Keratinocyte (primary cell): ENCODE measurements at regions not wholly inside any gene's neighbourhood (a gene's known extent, or its start where the extent isn't known, plus 50 kb on each side); places are given as distances from the start of the nearest gene placed in this dataset.

Experiments
- DNase-seq: peaks from one replicate; pipeline ENCODE4 v3.0.0-alpha.2; 2011; ENCODE audit warnings: low read depth, missing footprints, low spot score
- FAIRE-seq: peaks from 2 replicates; lab custom pipeline; 2011; peaks lifted over from hg19 to GRCh38; lab: Jason Lieb, UNC
- H2AFZ ChIP-seq: 2 replicates; pipeline ENCODE4 v1.6.0; 2012; ENCODE audit warnings: low read length, control low read depth, inconsistent platforms; ENCODE audit not compliant: control insufficient read depth
- H3K27ac ChIP-seq: 2 replicates; pipeline ENCODE4 v1.5.1; 2011; ENCODE audit warnings: low read length; ENCODE audit not compliant: control insufficient read depth, insufficient read depth
- H3K27me3 ChIP-seq: 3 replicates; pipeline ENCODE4 v1.6.0; 2011; ENCODE audit warnings: low read length; ENCODE audit not compliant: control insufficient read depth, insufficient read depth; ENCODE audit errors: extremely low read depth
- H3K36me3 ChIP-seq, 2 experiments: 2 replicates in 1 of 2; 3 replicates in 1 of 2; pipeline ENCODE4 v1.5.1; 2011; ENCODE audit warnings: low read length in 2 of 2, mild to moderate bottlenecking in 1 of 2; ENCODE audit not compliant: control insufficient read depth in 2 of 2, insufficient read depth in 2 of 2; ENCODE audit errors: extremely low read depth in 1 of 2
- H3K4me1 ChIP-seq: 3 replicates; pipeline ENCODE4 v1.5.1; 2011; ENCODE audit warnings: low read length; ENCODE audit not compliant: control insufficient read depth, insufficient read depth; ENCODE audit errors: extremely low read depth
- H3K4me2 ChIP-seq: 3 replicates; pipeline ENCODE4 v1.6.0; 2011; ENCODE audit warnings: low read depth, low read length; ENCODE audit not compliant: control insufficient read depth, insufficient read depth; ENCODE audit errors: extremely low read depth
- H3K4me3 ChIP-seq, 3 experiments: fragments of 200-600 bp in 1 of 3; sonication (generic) in 1 of 3; 2 replicates in 2 of 3; 3 replicates in 1 of 3; pipeline ENCODE4 v1.5.1; 2011 to 2016; ENCODE audit warnings: low read length in 3 of 3, mild to moderate bottlenecking in 3 of 3, control low read depth in 2 of 3, inconsistent platforms in 1 of 3, low read depth in 1 of 3, mixed read lengths in 1 of 3, mixed run types in 1 of 3, moderate library complexity in 1 of 3; ENCODE audit not compliant: control insufficient read depth in 2 of 3, insufficient read depth in 2 of 3; ENCODE audit errors: extremely low read depth in 1 of 3
- H3K79me2 ChIP-seq: 2 replicates; pipeline ENCODE4 v1.6.0; 2012; ENCODE audit warnings: low read length; ENCODE audit not compliant: control insufficient read depth, insufficient read depth
- H3K9ac ChIP-seq: 3 replicates; pipeline ENCODE4 v1.6.0; 2011; ENCODE audit warnings: low read length; ENCODE audit not compliant: control insufficient read depth, insufficient read depth; ENCODE audit errors: extremely low read depth
- H3K9me1 ChIP-seq: 3 replicates; pipeline ENCODE4 v1.6.0; 2011; ENCODE audit warnings: low read length; ENCODE audit not compliant: control insufficient read depth, insufficient read depth; ENCODE audit errors: extremely low read depth
- H3K9me3 ChIP-seq: 2 replicates; pipeline ENCODE4 v1.5.1; 2012; ENCODE audit warnings: low read depth, low read length; ENCODE audit not compliant: control insufficient read depth
- H4K20me1 ChIP-seq: 3 replicates; pipeline ENCODE4 v1.6.0; 2011; ENCODE audit warnings: low read length; ENCODE audit not compliant: control insufficient read depth, insufficient read depth; ENCODE audit errors: extremely low read depth
- EZH2 ChIP-seq: IDR thresholded peaks from one replicate; pipeline ENCODE4 v1.6.1; 2012; ENCODE audit warnings: inconsistent platforms, mild to moderate bottlenecking, low read length, moderate library complexity
- dilution Hi-C: fragments of 300-500 bp; cut with MboI; formaldehyde crosslinking; loops from one replicate; pipeline ENCODE4 v1.7.0; 2020; ENCODE audit warnings: low sequenced_read_pairs; ENCODE audit not compliant: extremely low pct_ligation_motif_present
- TF ChIP-seq, protein P1 (sequence below), 3 experiments: IDR thresholded peaks in 1 of 3; conservative IDR thresholded peaks in 1 of 3; optimal IDR thresholded peaks in 1 of 3; 2 replicates in 2 of 3; 3 replicates in 1 of 3; pipeline versions ENCODE3 to v1.5.1; 2011; ENCODE audit warnings: low read length in 3 of 3, mild to moderate bottlenecking in 3 of 3, moderate library complexity in 2 of 3, control low read depth in 1 of 3, inconsistent platforms in 1 of 3; ENCODE audit not compliant: insufficient read depth in 2 of 3; ENCODE audit errors: extremely low read depth in 1 of 3

DNA sequence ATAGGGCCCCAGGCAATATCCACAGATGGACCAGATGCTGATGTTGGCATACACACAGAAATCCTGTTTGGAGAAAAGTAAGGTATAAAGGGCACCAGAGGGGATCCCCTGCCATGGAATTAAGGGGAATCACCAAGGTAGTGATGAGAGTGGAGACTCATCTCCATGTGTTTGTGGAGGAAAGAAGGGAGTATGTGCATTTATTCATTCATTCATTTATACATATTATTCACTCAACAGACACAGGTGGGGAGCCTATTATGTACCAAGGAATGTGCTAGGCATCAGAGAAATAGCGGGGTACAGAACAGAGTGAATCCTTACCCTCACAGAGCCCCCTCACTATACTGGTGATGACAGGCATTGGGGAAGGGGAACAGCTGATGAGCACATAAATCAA, 116.8 kb upstream of the IL12B start:
- Histone ChIP-seq H3K27me3 (no peaks in the 10 kb centered on the region), H3K9me1 (no peaks in the 10 kb centered on the region), H3K27ac (no peak overlapping the region), H2AFZ (no peak overlapping the region), H3K4me1 (peaks cover 20% of the 10 kb centered on the region), H3K36me3 (no peaks in the 10 kb centered on the region), H3K4me2 (no peak overlapping the region), H3K9ac (no peak overlapping the region), H3K9me3 (no peaks in the 10 kb centered on the region), H3K79me2 (no peaks in the 10 kb centered on the region), H4K20me1 (no peaks in the 10 kb centered on the region), H3K4me3 (no peak overlapping the region)
- dilution Hi-C loops = no loop called here
- DNase-seq (no peak), FAIRE-seq (no peak)
- TF ChIP-seq, protein P1, sequence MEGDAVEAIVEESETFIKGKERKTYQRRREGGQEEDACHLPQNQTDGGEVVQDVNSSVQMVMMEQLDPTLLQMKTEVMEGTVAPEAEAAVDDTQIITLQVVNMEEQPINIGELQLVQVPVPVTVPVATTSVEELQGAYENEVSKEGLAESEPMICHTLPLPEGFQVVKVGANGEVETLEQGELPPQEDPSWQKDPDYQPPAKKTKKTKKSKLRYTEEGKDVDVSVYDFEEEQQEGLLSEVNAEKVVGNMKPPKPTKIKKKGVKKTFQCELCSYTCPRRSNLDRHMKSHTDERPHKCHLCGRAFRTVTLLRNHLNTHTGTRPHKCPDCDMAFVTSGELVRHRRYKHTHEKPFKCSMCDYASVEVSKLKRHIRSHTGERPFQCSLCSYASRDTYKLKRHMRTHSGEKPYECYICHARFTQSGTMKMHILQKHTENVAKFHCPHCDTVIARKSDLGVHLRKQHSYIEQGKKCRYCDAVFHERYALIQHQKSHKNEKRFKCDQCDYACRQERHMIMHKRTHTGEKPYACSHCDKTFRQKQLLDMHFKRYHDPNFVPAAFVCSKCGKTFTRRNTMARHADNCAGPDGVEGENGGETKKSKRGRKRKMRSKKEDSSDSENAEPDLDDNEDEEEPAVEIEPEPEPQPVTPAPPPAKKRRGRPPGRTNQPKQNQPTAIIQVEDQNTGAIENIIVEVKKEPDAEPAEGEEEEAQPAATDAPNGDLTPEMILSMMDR (optimal IDR thresholded peaks at IDR 0.05 in 1 of 3, IDR thresholded peaks at IDR 0.05 in 1 of 3, conservative IDR thresholded peaks at IDR 0.05 in 1 of 3; ENCODE audit: extremely low read depth in 1 of 3, insufficient read depth in 2 of 3, low read length in 3 of 3) = no peak
- no peak for TF ChIP-seq EZH2

GRCh38 chr5:159448841-159449407, 118.6 kb upstream of the IL12B start:
- H3K4me2 ChIP-seq = no peak overlapping the region
- FAIRE-seq (no peak), DNase-seq (no peak)
- dilution Hi-C loops = no loop called here
- H3K9me1 ChIP-seq = no peaks in the 10 kb centered on the region
- H2AFZ ChIP-seq = no peak overlapping the region
- H4K20me1 ChIP-seq = no peaks in the 10 kb centered on the region
- no peaks in the 10 kb centered on the region for H3K79me2 ChIP-seq
- no peaks in the 10 kb centered on the region for H3K36me3 ChIP-seq
- H3K4me1 ChIP-seq = peaks cover 20% of the 10 kb centered on the region
- no peak overlapping the region for H3K9ac ChIP-seq
- H3K27ac ChIP-seq = no peak overlapping the region
- no peak overlapping the region for H3K4me3 ChIP-seq
- H3K27me3 ChIP-seq = no peaks in the 10 kb centered on the region
- no peaks in the 10 kb centered on the region for H3K9me3 ChIP-seq
- TF ChIP-seq, protein P1 (optimal IDR thresholded peaks at IDR 0.05 in 1 of 3, IDR thresholded peaks at IDR 0.05 in 1 of 3, conservative IDR thresholded peaks at IDR 0.05 in 1 of 3; ENCODE audit: extremely low read depth in 1 of 3, insufficient read depth in 2 of 3, low read length in 3 of 3) = no peak
- TF ChIP-seq EZH2 = no peak
